GM23338 (cell line): ENCODE measurements at regions not wholly inside any gene's neighbourhood (a gene's known extent, or its start where the extent isn't known, plus 50 kb on each side); places are given as distances from the start of the nearest gene placed in this dataset.

Experiments used
- ATAC-seq: fragments of 200-7000 bp; cut with Tn5 transposase; 3 replicates; pipeline ENCODE4 v1.9.1; 2020
- DNase-seq: peaks from one replicate; pipeline ENCODE4 v3.0.0-alpha.2; 2015; ENCODE audit warnings: low spot score
- H2AFZ ChIP-seq: fragments of 200-600 bp; sonication (generic); 2 replicates; pipeline ENCODE4 v1.8.0; 2016; ENCODE audit warnings: antibody characterized with exemption, mild to moderate bottlenecking, moderate library complexity
- H3F3A ChIP-seq: fragments of 200-600 bp; sonication (generic); replicated peaks from 2 replicates; pipeline ENCODE4 v1.8.0; 2017; ENCODE audit warnings: antibody characterized with exemption, mixed run types, low read depth
- H3K27ac ChIP-seq: fragments of 200-600 bp; sonication (generic); 2 replicates; pipeline ENCODE4 v1.6.1; 2016; ENCODE audit warnings: low read depth
- H3K27me3 ChIP-seq: fragments of 200-600 bp; sonication (generic); 2 replicates; pipeline ENCODE4 v1.8.0; 2016; ENCODE audit warnings: mild to moderate bottlenecking, mixed run types, moderate library complexity; ENCODE audit not compliant: insufficient read depth
- H3K36me3 ChIP-seq: fragments of 200-600 bp; sonication (generic); 2 replicates; pipeline ENCODE4 v1.8.0; 2016; ENCODE audit warnings: mild to moderate bottlenecking; ENCODE audit not compliant: insufficient read depth
- H3K4me1 ChIP-seq: fragments of 200-600 bp; sonication (generic); 2 replicates; pipeline ENCODE4 v1.8.0; 2016; ENCODE audit warnings: mild to moderate bottlenecking, moderate library complexity; ENCODE audit not compliant: insufficient read depth
- H3K4me2 ChIP-seq: fragments of 200-600 bp; sonication (generic); 2 replicates; pipeline ENCODE4 v1.7.1; 2017; ENCODE audit warnings: mixed run types
- H3K4me3 ChIP-seq: fragments of 200-600 bp; sonication (generic); 2 replicates; pipeline ENCODE4 v1.6.1; 2016; ENCODE audit warnings: mixed run types
- H3K79me2 ChIP-seq: fragments of 200-600 bp; sonication (generic); replicated peaks from 2 replicates; pipeline ENCODE4 v1.8.0; 2017; ENCODE audit warnings: mild to moderate bottlenecking; ENCODE audit not compliant: insufficient read depth
- H3K9me2 ChIP-seq: fragments of 200-600 bp; sonication (generic); 2 replicates; pipeline ENCODE4 v1.8.0; 2017; ENCODE audit not compliant: insufficient read depth
- H4K20me1 ChIP-seq: fragments of 200-600 bp; sonication (generic); replicated peaks from 2 replicates; pipeline ENCODE4 v1.8.0; 2017; ENCODE audit warnings: mild to moderate bottlenecking; ENCODE audit not compliant: insufficient read depth
- H3K27ac Mint-ChIP-seq: 2 replicates; pipeline ENCODE4 v1.8.0; 2020; ENCODE audit warnings: inconsistent platforms, mild to moderate bottlenecking, moderate library complexity, mixed read lengths
- H3K27me3 Mint-ChIP-seq: 3 replicates; pipeline ENCODE4 v1.8.0; 2022; ENCODE audit warnings: low read depth, mild to moderate bottlenecking, moderate library complexity, mixed read lengths, inconsistent platforms; ENCODE audit not compliant: insufficient read depth, poor library complexity
- H3K36me3 Mint-ChIP-seq: 3 replicates; pipeline ENCODE4 v1.8.0; 2021; ENCODE audit warnings: low read depth, mild to moderate bottlenecking, inconsistent platforms, moderate library complexity, mixed read lengths
- H3K4me1 Mint-ChIP-seq: 3 replicates; pipeline ENCODE4 v1.8.0; 2020; ENCODE audit warnings: mild to moderate bottlenecking, inconsistent platforms, mixed read lengths
- H3K4me3 Mint-ChIP-seq: 3 replicates; pipeline ENCODE4 v1.8.0; 2021; ENCODE audit warnings: moderate library complexity, mild to moderate bottlenecking, inconsistent platforms, mixed read lengths
- H3K9me3 Mint-ChIP-seq: 3 replicates; pipeline ENCODE4 v1.8.0; 2020; ENCODE audit warnings: moderate library complexity, mild to moderate bottlenecking, inconsistent platforms, mixed read lengths
- CREB1 ChIP-seq: fragments of 250-450 bp; sonication (Bioruptor Pico); IDR thresholded peaks from 2 replicates; pipeline ENCODE4 v1.5.0; 2020; ENCODE audit warnings: low read depth, mild to moderate bottlenecking, moderate library complexity
- CTCF ChIP-seq, 2 experiments: fragments of 200-600 bp in 1 of 2; sonication (generic) in 1 of 2; conservative IDR thresholded peaks; 2 replicates each; pipeline versions ENCODE4 v1.5.1 to v1.6.1; 2016 to 2017; ENCODE audit warnings: antibody characterized with exemption in 2 of 2, low read depth in 2 of 2, mild to moderate bottlenecking in 2 of 2, moderate library complexity in 1 of 2
- ETS1 ChIP-seq: IDR thresholded peaks from 2 replicates; pipeline ENCODE4 v1.6.1; 2016; ENCODE audit warnings: antibody characterized with exemption
- EZH2 ChIP-seq: fragments of 200-600 bp; sonication (generic); IDR thresholded peaks from one replicate; pipeline ENCODE4 v1.8.0; 2017; ENCODE audit warnings: antibody characterized with exemption, mild to moderate bottlenecking, low read depth; ENCODE audit not compliant: unreplicated experiment
- ZNF114 ChIP-seq: fragments of 250-450 bp; sonication (Bioruptor Pico); IDR thresholded peaks from 2 replicates; pipeline ENCODE4 v1.5.0; 2020; ENCODE audit warnings: mild to moderate bottlenecking, moderate library complexity
- ZNF331 ChIP-seq: fragments of 250-450 bp; sonication (Bioruptor Pico); IDR thresholded peaks from 2 replicates; pipeline ENCODE4 v1.5.0; 2020; ENCODE audit warnings: low read depth, mild to moderate bottlenecking, moderate library complexity
- ZNF462 ChIP-seq: fragments of 250-450 bp; sonication (Bioruptor Pico); IDR thresholded peaks from 2 replicates; pipeline ENCODE4 v1.5.0; 2020; ENCODE audit warnings: mild to moderate bottlenecking, moderate library complexity

GRCh38 chr9:110109333-110110092 lies 98.4 kb downstream of the C9orf152 start (continued):
- TF ChIP-seq ZNF462 (CRISPR knock-in tag) = no peak
- TF ChIP-seq ZNF114 = no peak
- TF ChIP-seq EZH2 = no peak

GRCh38 chr9:110110154-110110553 lies 97.8 kb downstream of the C9orf152 start:
- no peak for DNase-seq
- Mint-ChIP-seq H3K4me1 (peaks cover 67% of the 10 kb centered on the region), H3K9me3 (no peaks in the 10 kb centered on the region; the same call in 2 of the 3 replicates), H3K27ac (no peak overlapping the region), H3K4me3 (no peak overlapping the region), H3K36me3 (no peaks in the 10 kb centered on the region), H3K27me3 (peaks cover 4% of the 10 kb centered on the region)
- Histone ChIP-seq H3K4me2 (no peak overlapping the region), H3F3A (no peaks in the 10 kb centered on the region), H3K27me3 (no peaks in the 10 kb centered on the region), H3K4me3 (no peak overlapping the region), H4K20me1 (no peaks in the 10 kb centered on the region), H3K36me3 (no peaks in the 10 kb centered on the region), H2AFZ (no peak overlapping the region), H3K9me2 (no peaks in the 10 kb centered on the region), H3K4me1 (peaks cover 58% of the 10 kb centered on the region), H3K27ac (peak overlapping the region; percentile 12; the same call in 1 of the 2 replicates), H3K79me2 (peaks cover 61% of the 10 kb centered on the region)
- no peak for ATAC-seq
- TF ChIP-seq CREB1 (CRISPR knock-in tag) (no peak), ETS1 (no peak), ZNF114 (no peak), ZNF331 (CRISPR knock-in tag) (no peak), EZH2 (no peak), CTCF (conservative IDR thresholded peaks at IDR 0.05; ENCODE audit: low read depth in 2 of 2) (no peak)
